OCI-LY3 (cell line): ENCODE measurements at regions not wholly inside any gene's neighbourhood (a gene's known extent, or its start where the extent isn't known, plus 50 kb on each side); places are given as distances from the start of the nearest gene placed in this dataset.

Source experiments
- H2AFZ ChIP-seq: fragments of 200-600, 300-600 bp; shearing (Covaris generic); 2 replicates; pipeline ENCODE4 v1.6.0; 2014; ENCODE audit warnings: antibody characterized with exemption, low read depth, low read length
- H3K27ac ChIP-seq: fragments of 200-600, 300-600 bp; sonication (generic); 2 replicates; pipeline ENCODE4 v1.5.1; 2014; ENCODE audit warnings: mild to moderate bottlenecking, low read length, moderate library complexity, mixed read lengths
- H3K27me3 ChIP-seq: fragments of 200-600, 300-600 bp; sonication (generic); 2 replicates; pipeline ENCODE4 v1.6.1; 2014; ENCODE audit warnings: low read depth, low read length, mixed read lengths
- H3K36me3 ChIP-seq: fragments of 200-600, 300-600 bp; sonication (generic); replicated peaks from 2 replicates; pipeline ENCODE3; 2014; ENCODE audit warnings: low read depth, low read length, mixed read lengths
- H3K4me1 ChIP-seq: fragments of 300-600, 200-600 bp; sonication (generic); 2 replicates; pipeline ENCODE4 v1.6.1; 2014; ENCODE audit warnings: low read length, mixed read lengths
- H3K4me2 ChIP-seq: fragments of 200-600, 300-600 bp; sonication (generic); 2 replicates; pipeline ENCODE4 v1.6.1; 2014; ENCODE audit warnings: low read length, mixed read lengths
- H3K4me3 ChIP-seq: fragments of 300-600, 200-600 bp; sonication (generic); 2 replicates; pipeline ENCODE4 v1.5.1; 2014; ENCODE audit warnings: antibody characterized with exemption, mild to moderate bottlenecking, low read length, moderate library complexity
- H3K79me2 ChIP-seq: fragments of 300-600, 200-600 bp; shearing (Covaris generic); 2 replicates; pipeline ENCODE4 v1.6.1; 2014; ENCODE audit warnings: mild to moderate bottlenecking, low read length, mixed read lengths
- H3K9ac ChIP-seq: fragments of 300-600, 200-600 bp; shearing (Covaris generic); 2 replicates; pipeline ENCODE4 v1.6.0; 2014; ENCODE audit warnings: mild to moderate bottlenecking, low read length, moderate library complexity
- H3K9me3 ChIP-seq: fragments of 200-600, 300-600 bp; shearing (Covaris generic); 2 replicates; pipeline ENCODE4 v1.6.1; 2014; ENCODE audit warnings: low read length, mixed read lengths; ENCODE audit not compliant: insufficient read depth
- H4K20me1 ChIP-seq: fragments of 200-600, 300-600 bp; sonication (generic); 2 replicates; pipeline ENCODE4 v1.6.1; 2016; ENCODE audit warnings: low read length, mixed read lengths; ENCODE audit not compliant: insufficient read depth
- EZH2phosphoT487 ChIP-seq: fragments of 200-600 bp; shearing (Covaris generic); IDR thresholded peaks from 2 replicates; pipeline ENCODE4 v1.6.1; 2018; ENCODE audit warnings: antibody characterized with exemption, mixed run types, low read depth
- TF ChIP-seq, protein P1 (sequence below): fragments of 200-600, 300-600 bp; sonication (generic); IDR thresholded peaks from 2 replicates; pipeline ENCODE4 v1.5.1; 2014; ENCODE audit warnings: antibody characterized with exemption, low read length, low read depth

DNA sequence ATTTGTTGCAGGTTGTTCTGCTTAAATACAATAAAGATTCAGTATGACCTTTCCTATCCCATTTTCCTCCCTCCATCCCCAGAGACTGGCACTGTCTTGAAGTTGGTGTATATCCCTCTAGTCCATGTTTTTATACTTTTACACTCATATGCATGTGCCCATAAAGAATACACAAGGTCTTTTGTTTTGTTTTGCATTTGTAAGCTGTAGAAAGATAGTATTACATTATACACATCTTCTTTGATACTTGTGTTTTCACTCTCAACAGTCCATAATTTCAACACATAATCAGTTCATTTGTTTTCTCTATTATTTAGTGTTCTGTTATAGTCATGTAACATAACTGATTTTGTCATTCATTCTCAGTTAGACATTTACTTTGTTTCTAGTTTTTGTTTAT, 88.7 kb upstream of the AADACL2 start:
- H3K4me3 ChIP-seq, result no peak overlapping the region
- H3K9me3 ChIP-seq, result no peaks in the 10 kb centered on the region
- TF ChIP-seq EZH2phosphoT487, result no peak
- TF ChIP-seq, protein P1, sequence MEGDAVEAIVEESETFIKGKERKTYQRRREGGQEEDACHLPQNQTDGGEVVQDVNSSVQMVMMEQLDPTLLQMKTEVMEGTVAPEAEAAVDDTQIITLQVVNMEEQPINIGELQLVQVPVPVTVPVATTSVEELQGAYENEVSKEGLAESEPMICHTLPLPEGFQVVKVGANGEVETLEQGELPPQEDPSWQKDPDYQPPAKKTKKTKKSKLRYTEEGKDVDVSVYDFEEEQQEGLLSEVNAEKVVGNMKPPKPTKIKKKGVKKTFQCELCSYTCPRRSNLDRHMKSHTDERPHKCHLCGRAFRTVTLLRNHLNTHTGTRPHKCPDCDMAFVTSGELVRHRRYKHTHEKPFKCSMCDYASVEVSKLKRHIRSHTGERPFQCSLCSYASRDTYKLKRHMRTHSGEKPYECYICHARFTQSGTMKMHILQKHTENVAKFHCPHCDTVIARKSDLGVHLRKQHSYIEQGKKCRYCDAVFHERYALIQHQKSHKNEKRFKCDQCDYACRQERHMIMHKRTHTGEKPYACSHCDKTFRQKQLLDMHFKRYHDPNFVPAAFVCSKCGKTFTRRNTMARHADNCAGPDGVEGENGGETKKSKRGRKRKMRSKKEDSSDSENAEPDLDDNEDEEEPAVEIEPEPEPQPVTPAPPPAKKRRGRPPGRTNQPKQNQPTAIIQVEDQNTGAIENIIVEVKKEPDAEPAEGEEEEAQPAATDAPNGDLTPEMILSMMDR, result no peak
- no peaks in the 10 kb centered on the region for H4K20me1 ChIP-seq
- H3K79me2 ChIP-seq, result no peaks in the 10 kb centered on the region
- no peak overlapping the region for H3K9ac ChIP-seq
- H2AFZ ChIP-seq, result no peak overlapping the region
- no peaks in the 10 kb centered on the region for H3K27me3 ChIP-seq
- H3K4me1 ChIP-seq, result no peaks in the 10 kb centered on the region
- H3K4me2 ChIP-seq, result no peak overlapping the region
- no peak overlapping the region for H3K27ac ChIP-seq
- H3K36me3 ChIP-seq, result no peaks in the 10 kb centered on the region

DNA sequence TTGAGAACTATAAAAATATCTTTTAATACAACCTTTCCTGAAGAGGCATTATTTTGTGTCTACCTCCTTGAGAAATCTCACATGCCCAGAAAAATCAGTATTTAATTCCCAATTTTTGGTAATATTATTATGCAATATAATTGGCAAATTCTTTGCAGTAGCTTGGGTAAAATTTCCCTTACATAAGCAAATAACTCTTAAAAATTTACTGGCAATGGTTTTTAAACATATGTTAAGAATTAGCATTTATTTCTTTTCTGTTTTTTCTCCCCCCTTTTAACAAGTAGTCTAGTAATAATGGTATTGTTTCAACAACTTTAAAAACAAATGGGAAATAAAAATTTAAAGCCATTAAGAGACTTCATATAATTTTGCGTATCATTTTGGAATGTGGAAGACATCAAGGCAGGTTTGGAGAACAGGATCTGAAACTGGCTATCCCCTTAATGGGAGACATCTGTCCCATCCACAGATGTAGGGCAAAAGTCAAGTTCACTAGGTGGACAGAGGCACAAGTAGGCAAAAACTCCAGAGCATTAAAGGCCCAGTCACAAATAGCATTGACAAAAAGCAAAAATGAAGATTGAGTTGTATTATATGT, 89.6 kb upstream of the AADACL2 start:
- H3K9ac ChIP-seq, result no peak overlapping the region
- no peak overlapping the region for H3K4me3 ChIP-seq
- H3K27ac ChIP-seq, result no peak overlapping the region
- H4K20me1 ChIP-seq, result no peaks in the 10 kb centered on the region
- H3K4me1 ChIP-seq, result no peaks in the 10 kb centered on the region
- H3K4me2 ChIP-seq, result no peak overlapping the region
- no peaks in the 10 kb centered on the region for H3K79me2 ChIP-seq
- no peaks in the 10 kb centered on the region for H3K36me3 ChIP-seq
- TF ChIP-seq, protein P1, result no peak
- no peak for TF ChIP-seq EZH2phosphoT487
- no peaks in the 10 kb centered on the region for H3K27me3 ChIP-seq
- no peak overlapping the region for H2AFZ ChIP-seq
- H3K9me3 ChIP-seq, result no peaks in the 10 kb centered on the region

DNA sequence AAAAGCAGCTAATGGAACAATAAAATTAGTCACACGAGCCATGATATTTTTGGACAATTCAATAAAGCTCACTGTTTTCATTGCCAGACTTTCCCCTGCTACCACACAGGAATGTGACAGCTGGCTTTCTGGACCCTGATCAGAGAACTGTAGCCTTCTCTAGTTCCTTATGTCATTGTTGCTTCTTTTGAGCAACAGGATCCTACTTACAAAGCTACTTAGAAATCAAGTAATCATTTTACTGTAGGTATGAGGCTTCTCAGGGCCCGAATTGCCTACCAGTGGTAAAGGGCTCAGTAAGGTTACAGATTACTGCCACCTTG, 94.3 kb upstream of the AADACL2 start:
- H3K27ac ChIP-seq, result no peak overlapping the region
- no peaks in the 10 kb centered on the region for H3K79me2 ChIP-seq
- no peak overlapping the region for H3K4me2 ChIP-seq
- no peak overlapping the region for H3K4me3 ChIP-seq
- TF ChIP-seq, protein P1, result no peak
- no peak for TF ChIP-seq EZH2phosphoT487
- H2AFZ ChIP-seq, result no peak overlapping the region
- no peaks in the 10 kb centered on the region for H3K27me3 ChIP-seq
- no peaks in the 10 kb centered on the region for H3K9me3 ChIP-seq
- H3K4me1 ChIP-seq, result no peaks in the 10 kb centered on the region
- no peaks in the 10 kb centered on the region for H3K36me3 ChIP-seq
- H4K20me1 ChIP-seq, result no peaks in the 10 kb centered on the region
- H3K9ac ChIP-seq, result no peak overlapping the region

DNA sequence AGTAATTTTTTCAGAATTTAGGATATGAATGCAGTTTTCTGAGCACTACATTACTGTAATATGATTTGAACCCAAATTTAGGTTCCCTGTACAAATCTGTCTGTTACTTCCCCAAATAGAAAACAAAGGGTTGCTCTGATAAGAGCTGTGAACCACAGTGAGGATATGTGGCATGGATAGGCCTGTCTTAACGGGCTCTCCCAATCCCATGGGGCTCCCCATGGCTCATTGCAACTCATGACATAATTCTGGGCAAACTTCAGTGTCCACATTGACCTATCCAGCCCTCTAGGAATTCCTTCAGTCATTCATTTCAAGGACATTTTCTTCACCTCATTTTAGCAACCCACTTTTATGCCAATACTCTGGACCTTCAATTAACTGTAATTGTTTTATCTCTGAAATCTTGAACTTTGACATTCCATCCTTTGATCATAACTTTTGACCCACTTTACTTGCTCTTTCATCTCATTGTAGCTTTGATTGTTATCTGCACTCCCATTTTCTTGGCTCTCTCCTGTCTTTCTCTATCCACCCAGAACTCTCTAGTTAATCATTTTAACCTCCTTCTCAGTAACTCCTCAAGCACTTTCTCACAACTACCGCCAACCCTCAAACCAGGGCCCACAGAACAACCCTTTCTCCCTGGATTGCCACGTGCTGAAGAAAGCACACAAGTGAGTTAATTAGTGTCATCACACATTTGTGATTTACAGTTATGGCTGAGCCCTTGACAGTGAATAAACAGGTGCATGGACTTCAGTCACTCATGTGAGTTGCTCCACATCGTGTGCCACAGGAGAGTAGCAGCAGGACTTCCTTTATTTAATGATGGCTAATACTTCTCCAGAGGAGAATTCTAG, 94.9 kb upstream of the AADACL2 start:
- TF ChIP-seq EZH2phosphoT487, result no peak
- TF ChIP-seq, protein P1, result no peak
- Histone ChIP-seq H3K4me3 (no peak overlapping the region), H2AFZ (no peak overlapping the region)

More for the DNA sequence above, 94.9 kb upstream of the AADACL2 start:
- H3K4me2 ChIP-seq, result no peak overlapping the region
- H3K79me2 ChIP-seq, result no peaks in the 10 kb centered on the region
- H3K9me3 ChIP-seq, result no peaks in the 10 kb centered on the region
- no peaks in the 10 kb centered on the region for H3K36me3 ChIP-seq
- no peaks in the 10 kb centered on the region for H3K27me3 ChIP-seq
- no peaks in the 10 kb centered on the region for H4K20me1 ChIP-seq
- H3K27ac ChIP-seq, result no peak overlapping the region
- H3K4me1 ChIP-seq, result no peaks in the 10 kb centered on the region
- H3K9ac ChIP-seq, result no peak overlapping the region
